Esophagus squamous epithelium (tissue), 5 donors: ENCODE measurements at regions not wholly inside any gene's neighbourhood (a gene's known extent, or its start where the extent isn't known, plus 50 kb on each side); places are given as distances from the start of the nearest gene placed in this dataset.

Experiments
- DNase-seq: peaks from one replicate; lab custom pipeline; 2025; lab: John Stamatoyannopoulos, UW
- H3K27ac ChIP-seq, 4 donors: fragments of 200-600 bp; sonication (generic); one replicate each; pipeline ENCODE4 v1.5.1; 2016 to 2019; ENCODE audit warnings: mild to moderate bottlenecking in 1 of 4
- H3K27me3 ChIP-seq, 4 donors: fragments of 200-600 bp; sonication (generic); 1 replicate in 3 of 4; 2 replicates in 1 of 4; pipeline versions ENCODE4 v1.5.1 to v1.6.0; 2017 to 2021; ENCODE audit warnings: antibody characterized with exemption in 1 of 4
- H3K36me3 ChIP-seq, 3 donors: fragments of 200-600 bp; sonication (generic); one replicate each; pipeline ENCODE4 v1.5.1; 2016 to 2019
- H3K4me1 ChIP-seq, 3 donors: fragments of 200-600 bp; sonication (generic); one replicate each; pipeline ENCODE4 v1.5.1; 2017 to 2019
- H3K4me3 ChIP-seq, 4 donors: fragments of 200-600 bp; sonication (generic); 1 replicate in 3 of 4; 2 replicates in 1 of 4; pipeline ENCODE4 v1.5.1; 2016 to 2019; ENCODE audit warnings: mild to moderate bottlenecking in 2 of 4, moderate library complexity in 1 of 4
- H3K9me3 ChIP-seq, 3 donors: fragments of 200-600 bp; sonication (generic); one replicate each; pipeline ENCODE4 v1.5.1; 2016 to 2019
- POLR2A ChIP-seq, 4 donors: fragments of 450-650 bp; IDR thresholded peaks; one replicate each; pipeline ENCODE4 v1.6.1; 2017; ENCODE audit warnings: antibody characterized with exemption in 4 of 4, mild to moderate bottlenecking in 4 of 4, moderate library complexity in 3 of 4
- WGBS, 2 donors: methylation state at CpG; one replicate each; pipeline ENCODE4 v1.1.5; 2018; 5-methylcytosine and 5-hydroxymethylcytosine counted together
- intact Hi-C: fragments of 100-400 bp; cut with DNase I; formaldehyde crosslinking; loops from one replicate; pipeline ENCODE4 v1.15.0; 2022
- TF ChIP-seq, protein P1 (sequence below), 6 experiments: fragments of 450-650 bp in 4 of 6; fragments of 200-600 bp in 2 of 6; sonication (generic) in 2 of 6; IDR thresholded peaks; one replicate each; pipeline ENCODE4 v1.5.1; 2016 to 2019; ENCODE audit warnings: antibody characterized with exemption in 6 of 6, mild to moderate bottlenecking in 4 of 6, moderate library complexity in 4 of 6
- donor health status: DM: yes; HTN: yes; CAD: no.

DNA sequence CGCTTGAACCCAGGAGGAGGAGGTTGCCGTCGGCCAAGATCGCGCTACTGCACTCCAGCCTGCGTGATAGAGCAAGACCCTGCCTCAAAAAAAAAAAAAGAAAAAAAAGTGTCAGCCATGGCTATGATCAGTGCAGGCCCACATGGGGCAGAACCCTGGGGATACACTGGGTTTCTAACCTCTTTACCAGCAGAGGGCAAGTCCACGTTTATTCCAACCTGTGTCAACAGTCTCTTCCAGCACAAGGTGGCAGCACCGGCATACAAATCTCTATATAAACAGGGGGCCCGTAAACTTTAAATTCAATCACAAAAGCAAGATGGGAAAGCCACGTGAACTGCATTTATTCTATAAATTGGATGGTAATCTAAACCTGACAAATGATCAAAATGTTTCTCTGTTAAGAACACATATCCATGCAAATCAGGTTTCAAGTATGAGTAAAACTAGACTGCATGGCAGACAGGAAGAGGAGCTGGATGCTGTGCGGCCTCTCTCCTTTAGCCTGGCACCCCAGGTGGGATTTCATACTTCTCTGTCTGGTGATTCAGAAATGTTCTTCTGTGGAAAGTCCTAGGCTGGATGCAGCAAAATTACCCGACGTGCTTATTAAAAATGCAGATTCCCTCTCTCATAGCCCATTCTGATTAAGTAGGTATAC is 60.0 kb upstream of the STEAP1B start:
- Histone ChIP-seq H3K27ac (no peak overlapping the region), H3K27me3 (peaks cover 0 to 16% (median 0%) of the 10 kb centered on the region in 4 donors), H3K9me3 (no peaks in the 10 kb centered on the region), H3K4me3 (no peak overlapping the region), H3K36me3 (no peaks in the 10 kb centered on the region), H3K4me1 (peaks cover 4 to 50% (median 17%) of the 10 kb centered on the region in 3 donors)
- intact Hi-C loops, result loop anchor here (5.0 kb wide), 2 partner anchors 167 to 222 kb away; partner anchors contain the start of gene IL6
- WGBS, 2 donors, result 35 to 47% methylated on average over 12 to 13 of the region's 13 CpGs
- TF ChIP-seq, protein P1, sequence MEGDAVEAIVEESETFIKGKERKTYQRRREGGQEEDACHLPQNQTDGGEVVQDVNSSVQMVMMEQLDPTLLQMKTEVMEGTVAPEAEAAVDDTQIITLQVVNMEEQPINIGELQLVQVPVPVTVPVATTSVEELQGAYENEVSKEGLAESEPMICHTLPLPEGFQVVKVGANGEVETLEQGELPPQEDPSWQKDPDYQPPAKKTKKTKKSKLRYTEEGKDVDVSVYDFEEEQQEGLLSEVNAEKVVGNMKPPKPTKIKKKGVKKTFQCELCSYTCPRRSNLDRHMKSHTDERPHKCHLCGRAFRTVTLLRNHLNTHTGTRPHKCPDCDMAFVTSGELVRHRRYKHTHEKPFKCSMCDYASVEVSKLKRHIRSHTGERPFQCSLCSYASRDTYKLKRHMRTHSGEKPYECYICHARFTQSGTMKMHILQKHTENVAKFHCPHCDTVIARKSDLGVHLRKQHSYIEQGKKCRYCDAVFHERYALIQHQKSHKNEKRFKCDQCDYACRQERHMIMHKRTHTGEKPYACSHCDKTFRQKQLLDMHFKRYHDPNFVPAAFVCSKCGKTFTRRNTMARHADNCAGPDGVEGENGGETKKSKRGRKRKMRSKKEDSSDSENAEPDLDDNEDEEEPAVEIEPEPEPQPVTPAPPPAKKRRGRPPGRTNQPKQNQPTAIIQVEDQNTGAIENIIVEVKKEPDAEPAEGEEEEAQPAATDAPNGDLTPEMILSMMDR (IDR thresholded peaks at IDR 0.05), result peak; percentile 77 to 93 (median 86)
- no peak for TF ChIP-seq POLR2A (IDR thresholded peaks at IDR 0.05)
- DNase-seq, result no peak

DNA sequence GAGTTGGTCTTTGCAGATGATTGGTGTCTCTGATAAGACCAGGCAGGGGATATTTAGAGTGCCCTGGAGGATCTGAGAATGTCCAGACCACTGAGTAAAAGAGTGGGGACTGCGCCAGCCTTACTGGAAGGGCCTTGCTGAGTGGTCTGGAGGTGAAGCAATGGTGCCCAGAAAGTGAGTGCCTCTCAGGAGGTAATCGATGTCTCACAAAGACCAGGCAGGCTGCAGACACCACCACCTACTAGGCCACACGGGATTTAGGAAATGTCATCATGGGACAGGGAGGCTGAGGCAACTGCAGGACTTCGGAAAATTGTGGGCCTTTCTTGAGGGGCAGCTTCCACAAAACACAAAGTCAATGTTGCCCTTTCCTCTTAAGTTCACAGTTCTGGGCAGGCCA is 57.2 kb upstream of the STEAP1B start:
- TF ChIP-seq, protein P1 (IDR thresholded peaks at IDR 0.05), result no peak
- no peak for TF ChIP-seq POLR2A (IDR thresholded peaks at IDR 0.05)
- intact Hi-C loops, result loop anchor here (5.0 kb wide), 1 partner anchor 225 kb away; no protein-coding TSS in a partner anchor
- H3K9me3 ChIP-seq, result no peaks in the 10 kb centered on the region
- H3K4me3 ChIP-seq, result no peak overlapping the region
- peaks cover 0 to 28% (median 0%) of the 10 kb centered on the region in 4 donors for H3K27me3 ChIP-seq
- H3K4me1 ChIP-seq, result peaks cover 0 to 23% (median 13%) of the 10 kb centered on the region in 3 donors
- H3K27ac ChIP-seq, result no peak overlapping the region
- 88% methylated on average over 3 to 4 of the region's 4 CpGs for WGBS, 2 donors
- H3K36me3 ChIP-seq, result no peaks in the 10 kb centered on the region
- no peak for DNase-seq

DNA sequence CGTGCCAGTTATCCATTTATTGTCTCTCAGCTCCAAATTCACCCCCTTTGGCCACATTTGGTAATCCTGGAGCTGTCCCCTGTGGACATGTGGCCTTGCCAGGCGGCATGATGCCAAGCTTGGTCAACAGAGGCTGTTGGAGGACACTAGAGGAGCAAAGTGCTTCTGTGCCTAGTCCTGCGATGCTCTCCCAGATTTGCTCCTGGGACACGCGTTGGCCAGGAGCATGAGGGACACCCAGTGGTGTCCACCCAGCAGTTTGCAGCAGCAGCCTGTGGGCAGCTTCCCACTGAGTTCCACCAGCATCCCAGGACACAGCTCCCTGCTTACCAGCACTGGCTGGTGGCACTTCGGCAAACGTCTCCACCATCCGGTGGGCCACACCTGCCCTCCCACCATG is 55.5 kb upstream of the STEAP1B start:
- Histone ChIP-seq H3K4me1 (peaks cover 0 to 9% (median 0%) of the 10 kb centered on the region in 3 donors), H3K4me3 (no peak overlapping the region), H3K36me3 (no peaks in the 10 kb centered on the region), H3K27ac (no peak overlapping the region), H3K9me3 (no peaks in the 10 kb centered on the region), H3K27me3 (peaks cover 0 to 45% (median 0%) of the 10 kb centered on the region in 4 donors)
- no peak for DNase-seq
- no peak for TF ChIP-seq POLR2A (IDR thresholded peaks at IDR 0.05)
- TF ChIP-seq, protein P1 (IDR thresholded peaks at IDR 0.05), result no peak
- intact Hi-C loops, result loop anchor here (5.0 kb wide), 1 partner anchor 227 kb away; no protein-coding TSS in a partner anchor
- WGBS, 2 donors, result 88 to 89% methylated on average over 7 to 8 of the region's 8 CpGs

DNA sequence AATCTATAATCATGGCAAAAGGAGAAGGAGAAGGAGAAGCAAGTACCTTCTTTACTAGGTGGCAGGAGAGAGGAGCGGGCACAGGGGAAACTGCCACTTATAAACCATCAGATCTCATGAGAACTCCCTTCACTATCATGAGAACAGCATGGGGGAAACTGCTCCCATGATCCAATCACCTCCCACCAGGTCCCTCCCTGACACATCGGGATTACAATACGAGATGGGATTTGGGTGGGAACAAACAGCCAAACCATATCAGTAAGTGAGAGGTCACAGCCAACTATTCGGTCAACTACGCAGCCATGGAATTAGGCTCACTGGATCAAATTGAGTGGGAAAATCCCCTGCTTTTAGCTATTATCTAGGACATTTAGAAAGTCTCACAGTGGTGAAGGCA is 54.2 kb upstream of the STEAP1B start:
- WGBS, 2 donors, result 85 to 87% methylated on average over 5 of the region's 5 CpGs
- TF ChIP-seq POLR2A (IDR thresholded peaks at IDR 0.05), result no peak
- TF ChIP-seq, protein P1 (IDR thresholded peaks at IDR 0.05), result no peak
- DNase-seq, result no peak
- no peaks in the 10 kb centered on the region for H3K36me3 ChIP-seq
- intact Hi-C loops, result no loop called here
- no peak overlapping the region for H3K27ac ChIP-seq
- H3K4me1 ChIP-seq, result peaks cover 3 to 15% (median 9%) of the 10 kb centered on the region in 3 donors
- H3K9me3 ChIP-seq, result no peaks in the 10 kb centered on the region
- H3K27me3 ChIP-seq, result peaks cover 0 to 58% (median 8%) of the 10 kb centered on the region in 4 donors
- no peak overlapping the region for H3K4me3 ChIP-seq

DNA sequence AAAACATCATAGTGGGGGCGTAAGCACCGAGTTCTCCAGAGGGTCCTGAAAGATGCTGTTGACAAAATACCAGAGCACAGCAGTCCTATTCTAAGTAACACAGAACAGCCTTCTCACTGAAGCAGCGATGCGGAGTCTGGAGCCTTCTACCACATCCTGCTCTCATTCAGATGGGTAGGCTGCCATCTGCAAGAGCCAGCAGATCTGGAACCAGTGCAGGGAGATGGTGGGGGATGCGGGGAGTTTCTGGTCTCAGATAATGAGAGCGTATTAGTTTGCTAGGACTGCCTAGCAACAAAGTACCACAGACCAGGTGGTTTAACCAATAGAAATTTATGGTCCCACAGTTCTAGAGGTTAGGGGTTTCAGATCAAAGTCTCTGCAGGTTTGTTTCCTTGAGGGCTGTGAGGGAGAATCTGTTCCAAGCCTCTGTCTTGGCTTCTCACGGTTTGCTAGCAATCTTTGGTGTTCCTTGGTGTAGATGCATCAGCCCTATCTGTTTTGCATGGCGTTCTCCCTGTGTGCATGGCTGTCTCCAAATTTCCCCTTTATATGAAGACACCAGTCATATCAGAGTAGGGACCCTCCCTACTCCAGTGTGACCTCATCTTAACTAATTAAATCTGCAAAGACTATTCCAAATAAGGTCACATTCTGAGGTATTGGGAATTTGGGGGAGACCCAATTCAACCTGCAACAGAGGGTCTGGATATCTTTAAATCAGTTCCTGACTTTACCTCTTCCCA is 52.0 kb upstream of the STEAP1B start:
- Histone ChIP-seq H3K27ac (no peak overlapping the region), H3K4me1 (peaks cover 3 to 18% (median 9%) of the 10 kb centered on the region in 3 donors), H3K9me3 (no peaks in the 10 kb centered on the region), H3K36me3 (no peaks in the 10 kb centered on the region), H3K27me3 (peaks cover 0 to 80% (median 11%) of the 10 kb centered on the region in 4 donors), H3K4me3 (no peak overlapping the region)
- TF ChIP-seq, protein P1 (IDR thresholded peaks at IDR 0.05), result no peak
- 70 to 78% methylated on average over 8 of the region's 8 CpGs for WGBS, 2 donors
- DNase-seq, result no peak
- intact Hi-C loops, result no loop called here
